ENCODE measurements at regions not wholly inside any gene's neighbourhood (a gene's known extent, or its start where the extent isn't known, plus 50 kb on each side); places are given as distances from the start of the nearest gene placed in this dataset.

GRCh38 chr3:157816296-157816695 lies 289.9 kb downstream of the SHOX2 start:
- no peak for ATAC-seq

DNA sequence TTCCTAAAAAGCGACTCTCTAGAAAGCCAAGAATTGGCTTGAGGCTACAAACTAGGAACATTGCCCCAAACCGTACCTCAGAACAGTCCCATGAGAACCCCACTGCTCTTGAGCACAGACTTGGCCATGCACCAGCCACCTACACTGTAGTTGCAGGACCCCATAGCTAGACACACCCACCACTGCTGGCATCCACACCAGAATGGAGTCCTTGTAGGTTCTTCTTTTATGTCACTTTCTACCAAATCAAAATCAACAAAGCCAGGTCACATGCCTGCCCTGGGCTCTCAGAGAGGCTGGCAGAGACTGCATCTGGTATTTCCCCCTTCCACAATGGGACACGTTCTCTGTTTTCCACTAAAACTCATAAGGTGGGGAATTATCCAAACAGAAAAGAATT lies 290.5 kb downstream of the SHOX2 start:
- Histone ChIP-seq H3K27me3 (ENCODE audit: insufficient read depth in 3 of 3, low read length in 2 of 3) (no peaks in the 10 kb centered on the region), H3K4me3 (no peak overlapping the region), H3K36me3 (ENCODE audit: insufficient read depth in 1 of 2, low read depth in 1 of 2) (no peaks in the 10 kb centered on the region), H3K4me1 (no peaks in the 10 kb centered on the region), H3K27ac (no peak overlapping the region), H3K9me3 (no peaks in the 10 kb centered on the region)
- ATAC-seq, result no peak
- 56 to 59% (median 59%) methylated on average over 3 of the region's 3 CpGs for whole genome bisulfite sequencing, 3 donors
- intact Hi-C loops (cut with DNase I), result no loop called here
- TF ChIP-seq, protein P1, sequence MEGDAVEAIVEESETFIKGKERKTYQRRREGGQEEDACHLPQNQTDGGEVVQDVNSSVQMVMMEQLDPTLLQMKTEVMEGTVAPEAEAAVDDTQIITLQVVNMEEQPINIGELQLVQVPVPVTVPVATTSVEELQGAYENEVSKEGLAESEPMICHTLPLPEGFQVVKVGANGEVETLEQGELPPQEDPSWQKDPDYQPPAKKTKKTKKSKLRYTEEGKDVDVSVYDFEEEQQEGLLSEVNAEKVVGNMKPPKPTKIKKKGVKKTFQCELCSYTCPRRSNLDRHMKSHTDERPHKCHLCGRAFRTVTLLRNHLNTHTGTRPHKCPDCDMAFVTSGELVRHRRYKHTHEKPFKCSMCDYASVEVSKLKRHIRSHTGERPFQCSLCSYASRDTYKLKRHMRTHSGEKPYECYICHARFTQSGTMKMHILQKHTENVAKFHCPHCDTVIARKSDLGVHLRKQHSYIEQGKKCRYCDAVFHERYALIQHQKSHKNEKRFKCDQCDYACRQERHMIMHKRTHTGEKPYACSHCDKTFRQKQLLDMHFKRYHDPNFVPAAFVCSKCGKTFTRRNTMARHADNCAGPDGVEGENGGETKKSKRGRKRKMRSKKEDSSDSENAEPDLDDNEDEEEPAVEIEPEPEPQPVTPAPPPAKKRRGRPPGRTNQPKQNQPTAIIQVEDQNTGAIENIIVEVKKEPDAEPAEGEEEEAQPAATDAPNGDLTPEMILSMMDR (IDR thresholded peaks at IDR 0.05), result no peak
- DNase-seq, result no peak

More at GRCh38 chr3:157816296-157816695, 289.9 kb downstream of the SHOX2 start:
- H3K4me1 ChIP-seq, result no peaks in the 10 kb centered on the region
- H3K4me3 ChIP-seq, result no peak overlapping the region
- no peaks in the 10 kb centered on the region for H3K36me3 ChIP-seq (ENCODE audit: insufficient read depth in 1 of 2, low read depth in 1 of 2)
- H3K27ac ChIP-seq, result no peak overlapping the region
- DNase-seq, result no peak
- TF ChIP-seq, protein P1 (IDR thresholded peaks at IDR 0.05), result no peak
- intact Hi-C loops (cut with DNase I), result no loop called here
- H3K9me3 ChIP-seq, result no peaks in the 10 kb centered on the region
- H3K27me3 ChIP-seq (ENCODE audit: insufficient read depth in 3 of 3, low read length in 2 of 3), result no peaks in the 10 kb centered on the region

DNA sequence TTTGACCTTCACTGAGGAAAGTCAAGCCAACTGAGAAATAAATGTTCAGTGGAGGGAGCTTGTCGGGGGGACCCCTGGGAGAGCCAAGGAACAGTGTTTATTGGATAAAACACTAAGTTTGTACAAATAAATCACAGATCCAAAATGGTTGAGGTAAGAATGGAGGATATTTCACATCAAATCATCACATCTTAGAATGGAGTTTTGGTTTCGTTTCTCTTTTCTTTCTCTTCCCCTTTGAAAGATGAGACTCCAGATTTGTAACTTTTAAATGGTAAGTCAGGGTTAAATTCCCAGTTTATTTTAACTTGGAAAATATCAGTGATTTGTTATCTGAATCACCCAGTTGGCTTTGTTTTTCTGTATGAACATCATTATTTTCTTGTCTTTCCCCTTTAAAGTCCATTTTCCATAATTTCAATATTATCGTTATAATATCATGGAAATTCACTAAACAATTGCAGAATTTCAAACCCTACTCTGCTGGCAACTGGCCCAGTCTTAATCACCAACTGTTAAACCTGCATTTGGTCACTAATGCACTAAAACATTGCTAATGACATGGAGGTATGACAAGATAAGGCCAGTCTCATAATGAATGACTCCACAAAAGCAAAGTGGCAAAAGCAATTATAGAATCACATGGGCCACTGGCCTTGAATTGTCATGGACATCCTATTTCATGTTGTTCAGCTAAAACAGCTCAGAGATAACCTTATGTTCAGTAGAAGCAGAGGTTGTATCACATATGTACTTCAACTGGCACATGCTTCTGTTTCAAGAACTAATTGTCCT lies 295.1 kb downstream of the SHOX2 start:
- Histone ChIP-seq H3K27ac (no peak overlapping the region), H3K36me3 (ENCODE audit: insufficient read depth in 1 of 2, low read depth in 1 of 2) (no peaks in the 10 kb centered on the region), H3K27me3 (ENCODE audit: insufficient read depth in 3 of 3, low read length in 2 of 3) (no peaks in the 10 kb centered on the region), H3K9me3 (no peaks in the 10 kb centered on the region), H3K4me3 (no peak overlapping the region), H3K4me1 (no peaks in the 10 kb centered on the region)
- intact Hi-C loops (cut with DNase I), result no loop called here
- DNase-seq, result no peak
- 68 to 76% (median 75%) methylated on average over 3 of the region's 3 CpGs for WGBS, 3 donors
- TF ChIP-seq, protein P1 (IDR thresholded peaks at IDR 0.05), result no peak
- no peak for ATAC-seq

DNA sequence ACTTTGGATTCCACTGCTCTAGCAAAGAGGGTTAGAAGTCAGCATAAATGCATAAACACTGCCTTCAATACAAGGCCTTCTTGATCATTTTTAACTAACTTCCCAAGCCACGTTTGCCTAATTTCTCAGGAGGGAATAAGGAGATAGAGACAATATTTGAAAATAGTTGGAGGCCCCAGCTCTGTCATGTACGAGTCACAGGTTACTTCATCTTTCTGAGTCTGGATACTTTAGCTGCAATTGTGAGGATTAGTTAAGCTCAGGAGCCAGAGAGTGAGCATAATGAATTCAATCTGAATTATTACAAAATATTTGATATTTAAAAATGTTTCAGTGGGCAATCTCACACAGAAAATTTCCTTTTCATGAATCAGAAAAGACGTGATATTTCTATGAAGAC lies 298.9 kb downstream of the SHOX2 start:
- no peaks in the 10 kb centered on the region for H3K36me3 ChIP-seq (ENCODE audit: insufficient read depth in 1 of 2, low read depth in 1 of 2)
- H3K27ac ChIP-seq, result no peak overlapping the region
- H3K27me3 ChIP-seq (ENCODE audit: insufficient read depth in 3 of 3, low read length in 2 of 3), result no peaks in the 10 kb centered on the region
- no peak overlapping the region for H3K4me3 ChIP-seq
- WGBS, 3 donors, result 63 to 66% (median 66%) methylated on average over 3 of the region's 3 CpGs
- intact Hi-C loops (cut with DNase I), result no loop called here
- H3K9me3 ChIP-seq, result no peaks in the 10 kb centered on the region
- no peaks in the 10 kb centered on the region for H3K4me1 ChIP-seq
- DNase-seq, result no peak
- TF ChIP-seq, protein P1 (IDR thresholded peaks at IDR 0.05), result no peak
- no peak for ATAC-seq

DNA sequence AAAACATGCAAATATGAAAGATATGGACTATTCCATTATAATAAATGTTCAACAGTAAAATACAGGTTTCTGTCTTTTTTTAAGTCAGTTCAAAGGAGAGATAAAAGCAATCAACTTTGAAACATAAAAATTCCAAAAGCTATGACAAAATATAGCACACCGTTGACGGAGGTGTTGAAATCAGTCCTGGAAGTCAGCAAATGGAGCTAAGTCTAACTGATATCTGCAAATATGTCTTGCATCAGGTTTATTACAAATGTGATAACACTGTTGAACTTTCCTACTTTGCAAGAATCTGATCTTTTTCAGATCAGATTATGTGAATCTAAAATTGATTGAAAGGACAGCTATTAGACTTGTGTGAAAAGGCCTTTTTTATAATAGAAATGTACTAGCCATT lies 300.7 kb downstream of the SHOX2 start:
- no peaks in the 10 kb centered on the region for H3K4me1 ChIP-seq
- DNase-seq (no peak), ATAC-seq (no peak)
- TF ChIP-seq, protein P1 (IDR thresholded peaks at IDR 0.05), result no peak
- WGBS, 3 donors, result 91 to 95% (median 91%) methylated on average over 2 of the region's 2 CpGs
- no peaks in the 10 kb centered on the region for H3K9me3 ChIP-seq
- intact Hi-C loops (cut with DNase I), result no loop called here
- H3K27ac ChIP-seq, result no peak overlapping the region
- no peaks in the 10 kb centered on the region for H3K27me3 ChIP-seq (ENCODE audit: insufficient read depth in 3 of 3, low read length in 2 of 3)
- no peak overlapping the region for H3K4me3 ChIP-seq
- H3K36me3 ChIP-seq (ENCODE audit: insufficient read depth in 1 of 2, low read depth in 1 of 2), result no peaks in the 10 kb centered on the region

Measured in psoas muscle (tissue), 7 donors.